ENCODE measurements at regions not wholly inside any gene's neighbourhood (a gene's known extent, or its start where the extent isn't known, plus 50 kb on each side); places are given as distances from the start of the nearest gene placed in this dataset.

DNA sequence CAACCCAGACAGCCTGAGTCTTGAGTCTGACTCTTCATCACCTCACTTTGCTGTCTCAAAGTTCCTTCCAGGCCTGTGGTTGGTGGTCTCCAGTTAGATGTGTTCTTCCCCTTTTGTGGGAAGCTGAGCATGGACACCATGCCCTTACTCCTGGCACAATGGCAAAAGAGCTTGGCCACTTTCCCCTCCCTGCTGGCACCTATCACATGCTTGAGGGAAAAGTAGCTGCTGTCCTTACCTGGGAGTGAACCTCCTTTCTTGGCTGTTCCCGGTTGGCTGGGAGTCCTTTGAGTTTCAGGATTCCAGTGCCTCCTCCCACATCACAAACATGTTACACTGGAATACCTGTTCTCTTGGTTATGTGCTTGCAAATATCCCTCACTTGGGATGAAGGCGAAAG lies 97.8 kb downstream of the GATA6 start:
- ATAC-seq (replicated peaks in 6 of 8) = no peak
- 40 to 100% (median 83%) methylated on average over 1 to 2 of the region's 2 CpGs; no CpG with 5 or more reads in 5 of the 10 experiments for whole genome bisulfite sequencing, 10 experiments

DNA sequence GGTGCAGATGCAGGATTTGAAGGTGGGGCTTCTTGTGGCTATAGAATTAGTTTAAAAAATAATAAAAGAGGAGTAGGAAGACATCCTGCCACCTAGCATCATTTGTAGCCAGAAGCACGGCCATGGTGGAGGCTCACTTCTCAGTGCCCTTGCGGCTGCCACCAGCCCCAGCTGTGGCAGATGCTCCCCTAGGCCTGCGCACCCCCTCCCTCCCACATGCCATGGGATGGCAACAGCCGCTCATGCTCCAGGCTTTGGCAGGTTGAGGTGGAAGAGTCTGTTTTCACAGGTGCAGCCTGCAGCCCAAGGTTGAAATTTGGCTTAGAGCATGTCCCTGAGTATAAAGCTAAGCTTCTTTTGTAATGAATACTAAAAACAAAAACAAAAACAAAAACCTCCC lies 96.4 kb downstream of the GATA6 start:
- Histone ChIP-seq H3K4me1 (replicated peaks in 1 of 2) (no peaks in the 10 kb centered on the region), H3K4me3 (no peak overlapping the region), H3K27ac (no peak overlapping the region)
- no peak for ATAC-seq (replicated peaks in 6 of 8)
- 100% methylated on average over 1 to 2 of the region's 4 CpGs; no CpG with 5 or more reads in 7 of the 10 experiments for WGBS, 10 experiments
- in situ Hi-C loops (cut with MboI; ENCODE audit: low pct_unique_long_range_greater_than_20kb in 2 of 9, low sequenced_read_pairs in 9 of 9, unreplicated experiment in 9 of 9) = no loop called here

More for the DNA sequence above, 97.8 kb downstream of the GATA6 start:
- Histone ChIP-seq H3K4me3 (no peak overlapping the region), H3K4me1 (replicated peaks in 1 of 2) (no peaks in the 10 kb centered on the region), H3K27ac (no peak overlapping the region)
- in situ Hi-C loops (cut with MboI; ENCODE audit: low pct_unique_long_range_greater_than_20kb in 2 of 9, low sequenced_read_pairs in 9 of 9, unreplicated experiment in 9 of 9) = no loop called here

- H3K4me3 ChIP-seq = no peak overlapping the region
- WGBS, 10 experiments = 0 to 94% (median 81%) methylated on average over 2 to 8 of the region's 8 CpGs; no CpG with 5 or more reads in 1 of the 10 experiments
- H3K4me1 ChIP-seq (replicated peaks in 1 of 2) = no peaks in the 10 kb centered on the region
- ATAC-seq (replicated peaks in 6 of 8) = no peak
- in situ Hi-C loops (cut with MboI; ENCODE audit: low pct_unique_long_range_greater_than_20kb in 2 of 9, low sequenced_read_pairs in 9 of 9, unreplicated experiment in 9 of 9) = no loop called here
- no peak overlapping the region for H3K27ac ChIP-seq
Observed at GRCh38 chr18:22260208-22260820, 90.9 kb downstream of the GATA6 start.

GRCh38 chr18:22257022-22257543 lies 87.7 kb downstream of the GATA6 start:
- Histone ChIP-seq H3K4me3 (no peak overlapping the region), H3K27ac (no peak overlapping the region), H3K4me1 (replicated peaks in 1 of 2) (no peaks in the 10 kb centered on the region)
- ATAC-seq (replicated peaks in 6 of 8) = peak in 3 of 8 experiments; percentile 14 to 56 (median 39)
- in situ Hi-C loops (cut with MboI; ENCODE audit: low pct_unique_long_range_greater_than_20kb in 2 of 9, low sequenced_read_pairs in 9 of 9, unreplicated experiment in 9 of 9) = no loop called here
- 80 to 100% (median 92%) methylated on average over 1 to 2 of the region's 5 CpGs; no CpG with 5 or more reads in 6 of the 10 experiments for WGBS, 10 experiments

- Histone ChIP-seq H3K4me3 (no peak overlapping the region), H3K27ac (no peak overlapping the region), H3K4me1 (replicated peaks in 1 of 2) (no peaks in the 10 kb centered on the region)
- in situ Hi-C loops (cut with MboI; ENCODE audit: low pct_unique_long_range_greater_than_20kb in 2 of 9, low sequenced_read_pairs in 9 of 9, unreplicated experiment in 9 of 9) = no loop called here
- ATAC-seq (replicated peaks in 6 of 8) = no peak
- WGBS, 10 experiments = 35 to 100% (median 88%) methylated on average over 1 to 9 of the region's 11 CpGs; no CpG with 5 or more reads in 2 of the 10 experiments
Observed at GRCh38 chr18:22254088-22254487, 84.7 kb downstream of the GATA6 start.

- H3K4me3 ChIP-seq = no peak overlapping the region
- 7 to 100% (median 73%) methylated on average over 1 to 6 of the region's 9 CpGs; no CpG with 5 or more reads in 3 of the 10 experiments for WGBS, 10 experiments
- in situ Hi-C loops (cut with MboI; ENCODE audit: low pct_unique_long_range_greater_than_20kb in 2 of 9, low sequenced_read_pairs in 9 of 9, unreplicated experiment in 9 of 9) = no loop called here
- ATAC-seq (replicated peaks in 6 of 8) = no peak
- H3K4me1 ChIP-seq (replicated peaks in 1 of 2) = no peaks in the 10 kb centered on the region
- H3K27ac ChIP-seq = no peak overlapping the region
Observed at GRCh38 chr18:22253676-22254075, 84.3 kb downstream of the GATA6 start.

GRCh38 chr18:22253156-22253555 lies 83.8 kb downstream of the GATA6 start:
- no peaks in the 10 kb centered on the region for H3K4me1 ChIP-seq (replicated peaks in 1 of 2)
- H3K4me3 ChIP-seq = no peak overlapping the region
- ATAC-seq (replicated peaks in 6 of 8) = no peak
- in situ Hi-C loops (cut with MboI; ENCODE audit: low pct_unique_long_range_greater_than_20kb in 2 of 9, low sequenced_read_pairs in 9 of 9, unreplicated experiment in 9 of 9) = no loop called here
- 40 to 93% (median 75%) methylated on average over 2 to 5 of the region's 5 CpGs; no CpG with 5 or more reads in 2 of the 10 experiments for WGBS, 10 experiments
- H3K27ac ChIP-seq = no peak overlapping the region
